ENCODE measurements at regions not wholly inside any gene's neighbourhood (a gene's known extent, or its start where the extent isn't known, plus 50 kb on each side); places are given as distances from the start of the nearest gene placed in this dataset.

DNA sequence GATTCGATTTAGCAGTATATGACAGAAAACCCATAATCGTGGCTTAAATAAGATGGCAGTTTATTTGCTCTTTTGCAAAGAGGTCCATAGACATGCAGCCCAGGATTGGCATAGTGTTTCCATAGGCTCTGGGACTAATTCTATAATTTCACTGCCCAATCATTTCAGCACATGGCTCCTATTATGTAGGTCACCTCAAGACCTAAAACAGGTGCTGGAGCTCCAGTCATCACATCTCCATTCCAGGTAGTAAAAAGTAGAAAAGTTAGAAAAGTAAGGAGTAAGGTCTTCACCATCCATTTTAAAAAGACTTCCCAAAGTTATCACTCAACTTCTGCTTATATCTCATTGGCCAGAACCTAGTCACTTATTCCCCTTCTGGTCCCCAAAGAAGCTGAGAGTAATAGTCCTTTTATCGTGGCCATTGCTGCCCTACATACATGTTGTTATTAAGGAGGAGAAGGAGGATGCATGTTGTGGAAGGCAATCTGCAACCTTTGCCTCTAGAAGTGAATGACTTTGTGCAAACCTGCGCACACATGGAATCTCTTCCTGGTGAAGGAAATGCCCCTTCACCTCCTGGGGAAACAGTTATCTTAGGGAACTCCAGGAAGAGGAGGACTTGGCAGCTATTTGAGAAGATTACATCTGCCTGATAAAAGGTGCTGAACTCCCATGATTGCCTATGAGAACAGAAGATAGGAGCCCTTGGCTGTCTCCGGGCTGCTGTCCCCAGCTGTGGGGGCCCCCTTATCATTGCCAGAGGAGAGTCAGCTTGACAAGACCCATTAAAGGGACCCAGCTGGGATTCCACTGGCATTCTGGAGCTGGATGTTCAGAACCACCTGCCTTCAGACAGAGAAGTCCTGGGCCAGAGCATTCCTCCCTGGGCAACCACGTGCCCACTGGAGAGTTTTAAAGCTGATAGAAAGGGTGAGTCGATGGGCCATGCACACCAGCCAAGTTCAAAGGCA is 330.6 kb upstream of the ZMIZ1 start:
- no peak for TF ChIP-seq POLR2A (IDR thresholded peaks at IDR 0.05)
- TF ChIP-seq, protein P1, sequence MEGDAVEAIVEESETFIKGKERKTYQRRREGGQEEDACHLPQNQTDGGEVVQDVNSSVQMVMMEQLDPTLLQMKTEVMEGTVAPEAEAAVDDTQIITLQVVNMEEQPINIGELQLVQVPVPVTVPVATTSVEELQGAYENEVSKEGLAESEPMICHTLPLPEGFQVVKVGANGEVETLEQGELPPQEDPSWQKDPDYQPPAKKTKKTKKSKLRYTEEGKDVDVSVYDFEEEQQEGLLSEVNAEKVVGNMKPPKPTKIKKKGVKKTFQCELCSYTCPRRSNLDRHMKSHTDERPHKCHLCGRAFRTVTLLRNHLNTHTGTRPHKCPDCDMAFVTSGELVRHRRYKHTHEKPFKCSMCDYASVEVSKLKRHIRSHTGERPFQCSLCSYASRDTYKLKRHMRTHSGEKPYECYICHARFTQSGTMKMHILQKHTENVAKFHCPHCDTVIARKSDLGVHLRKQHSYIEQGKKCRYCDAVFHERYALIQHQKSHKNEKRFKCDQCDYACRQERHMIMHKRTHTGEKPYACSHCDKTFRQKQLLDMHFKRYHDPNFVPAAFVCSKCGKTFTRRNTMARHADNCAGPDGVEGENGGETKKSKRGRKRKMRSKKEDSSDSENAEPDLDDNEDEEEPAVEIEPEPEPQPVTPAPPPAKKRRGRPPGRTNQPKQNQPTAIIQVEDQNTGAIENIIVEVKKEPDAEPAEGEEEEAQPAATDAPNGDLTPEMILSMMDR (IDR thresholded peaks at IDR 0.05 in 4 of 5, conservative IDR thresholded peaks at IDR 0.05 in 1 of 5), result no peak

Data from gastrocnemius medialis (tissue), 4 donors.